ENCODE measurements at regions not wholly inside any gene's neighbourhood (a gene's known extent, or its start where the extent isn't known, plus 50 kb on each side); places are given as distances from the start of the nearest gene placed in this dataset.
"Not testable (repeated sequence)": the region's sequence is repeated elsewhere in the genome, so short reads cannot be mapped to it uniquely, and the experiment has no call there.

DNA sequence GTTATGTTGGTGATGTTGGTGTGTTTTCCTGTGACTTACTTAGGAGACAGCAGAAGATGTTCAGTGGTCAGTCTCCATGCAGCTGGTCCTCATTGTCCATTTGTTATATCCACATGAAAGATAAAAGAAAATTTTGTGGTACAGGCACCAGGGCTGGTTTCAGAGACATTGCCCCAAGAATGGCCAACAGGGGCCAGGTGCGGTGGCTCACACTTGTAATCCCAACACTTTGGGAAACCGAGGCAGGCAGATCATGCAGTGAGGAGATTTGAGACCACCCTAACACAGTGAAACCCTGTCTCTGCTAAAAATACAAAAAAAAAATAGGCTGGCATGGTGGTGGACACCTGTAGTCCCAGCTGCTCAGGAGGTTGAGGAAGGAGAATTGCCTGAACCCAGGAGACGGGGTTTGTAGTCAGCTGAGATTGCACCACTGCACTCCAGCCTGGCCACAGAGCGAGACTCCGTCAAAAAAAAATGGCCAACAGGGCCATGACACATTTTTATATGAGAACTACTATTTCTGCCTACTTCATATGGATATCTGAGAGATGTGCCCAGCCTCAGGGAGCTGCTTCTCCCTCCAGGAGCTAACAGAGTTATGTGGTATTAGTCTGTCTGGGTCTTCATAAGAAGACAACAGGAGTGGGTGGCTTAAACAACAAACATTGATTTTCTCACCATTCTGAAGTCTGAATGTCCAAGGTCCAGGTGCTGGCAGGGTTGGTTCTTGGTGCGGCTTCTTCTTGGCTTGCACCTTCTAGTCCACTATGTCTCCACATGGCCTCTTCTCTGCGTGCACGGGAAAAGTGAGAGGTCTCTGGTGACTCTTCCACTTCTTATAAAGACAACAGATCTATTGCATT lies 821.7 kb downstream of the TMEM121 start:
- DNase-seq (ENCODE audit: low read depth, low spot score): no peak

DNA sequence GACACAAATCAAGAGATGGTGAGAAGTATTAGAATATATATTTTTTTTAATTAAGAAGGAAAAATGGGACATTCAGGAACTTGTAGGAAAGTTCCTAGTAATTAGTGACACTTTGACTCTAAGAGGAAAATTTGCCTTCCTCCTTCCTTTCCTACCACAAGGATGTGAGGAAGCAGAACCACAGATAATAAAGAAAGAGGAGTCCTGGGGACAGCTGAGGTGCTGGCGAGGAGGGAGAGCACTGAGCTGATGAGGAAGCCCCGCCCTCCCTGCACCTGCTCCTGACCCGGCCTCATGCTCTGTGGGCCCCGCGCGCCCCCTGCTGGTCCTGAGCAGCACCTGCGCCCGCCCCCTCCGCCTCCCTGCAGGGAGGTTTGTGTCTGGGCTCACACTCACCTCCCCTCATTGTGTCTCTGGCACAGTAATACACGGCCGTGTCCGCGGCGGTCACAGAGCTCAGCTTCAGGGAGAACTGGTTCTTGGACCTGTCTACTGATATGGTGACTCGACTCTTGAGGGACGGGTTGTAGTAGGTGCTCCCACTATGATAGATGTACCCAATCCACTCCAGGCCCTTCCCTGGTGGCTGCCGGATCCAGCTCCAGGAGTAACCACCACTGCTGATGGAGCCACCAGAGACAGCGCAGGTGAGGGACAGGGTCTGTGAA lies 822.6 kb downstream of the TMEM121 start:
- peak; percentile 22 for DNase-seq (ENCODE audit: low read depth, low spot score)

DNA sequence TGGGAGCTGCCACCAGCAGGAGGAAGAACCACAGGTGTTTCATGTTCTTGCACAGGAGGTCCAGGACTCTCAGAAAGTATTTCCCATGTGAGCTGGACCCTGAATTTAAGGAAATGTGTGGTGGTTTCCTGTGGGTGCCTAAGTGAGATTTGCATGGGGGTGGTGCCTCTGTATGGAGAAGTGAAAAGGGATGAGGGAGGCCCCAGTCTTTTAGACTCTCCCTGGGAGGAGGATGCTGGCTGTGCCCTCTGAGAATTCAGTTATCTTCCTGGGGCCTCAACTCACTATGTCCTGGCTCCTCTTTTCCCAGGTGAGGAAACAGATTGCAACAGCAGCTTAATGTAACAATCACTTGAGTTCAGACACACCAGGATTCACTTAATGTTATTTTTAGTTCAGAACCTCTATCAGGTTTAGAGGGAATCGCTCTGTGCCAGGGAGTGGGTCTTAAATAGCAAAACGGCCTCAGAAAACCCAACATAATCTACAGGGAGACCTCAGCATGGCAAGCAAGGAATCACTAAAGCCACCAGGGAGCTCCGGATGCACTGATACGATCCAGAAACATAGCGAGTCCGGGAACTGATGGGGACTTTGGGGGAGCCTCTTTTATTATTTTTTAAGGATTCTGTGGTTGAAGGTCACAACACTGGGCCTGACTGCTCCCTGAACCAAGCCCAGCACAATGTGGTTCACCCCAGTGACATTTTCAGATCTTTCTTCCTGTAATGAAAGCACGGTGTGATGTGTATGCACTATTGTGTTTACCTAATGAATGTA lies 823.5 kb downstream of the TMEM121 start:
- not testable (repeated sequence) for DNase-seq (ENCODE audit: low read depth, low spot score)

DNA sequence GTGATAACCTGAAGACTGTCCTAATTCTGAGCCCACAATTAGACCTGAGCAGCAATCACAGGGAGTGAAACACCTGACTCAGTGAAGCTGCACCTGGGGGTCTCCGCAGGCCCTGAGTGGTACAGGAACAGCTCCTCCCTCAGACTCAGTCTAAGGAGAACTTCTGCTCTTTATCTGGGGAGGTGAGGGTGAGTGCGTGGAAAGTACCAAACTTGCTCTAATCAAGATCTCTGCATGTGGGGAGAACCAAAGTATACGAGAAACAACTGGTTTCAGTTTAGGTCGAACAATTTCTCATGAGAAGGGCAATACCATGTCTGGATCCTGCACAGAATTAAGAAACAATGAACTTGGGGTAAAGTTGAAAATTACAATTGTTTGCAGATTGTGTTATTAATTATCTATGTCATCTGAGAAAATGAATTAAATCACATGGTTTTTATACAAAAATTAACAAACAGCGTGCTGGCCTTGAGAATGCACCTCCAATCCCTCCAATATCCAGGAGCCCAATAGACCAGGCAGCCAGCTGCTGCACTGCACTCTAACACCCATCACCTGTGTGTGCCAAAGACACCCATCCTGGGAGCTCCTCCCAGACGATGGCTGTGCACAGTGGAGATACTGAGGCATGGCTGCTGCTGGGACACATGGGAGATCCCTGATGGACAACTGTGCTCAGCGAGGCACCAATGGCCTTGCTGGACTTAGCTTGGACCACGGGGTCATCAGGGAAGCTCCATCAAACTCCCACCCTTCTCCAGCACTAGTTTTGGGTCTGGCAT lies 828.8 kb downstream of the TMEM121 start:
- DNase-seq (ENCODE audit: low read depth, low spot score): not testable (repeated sequence)

DNA sequence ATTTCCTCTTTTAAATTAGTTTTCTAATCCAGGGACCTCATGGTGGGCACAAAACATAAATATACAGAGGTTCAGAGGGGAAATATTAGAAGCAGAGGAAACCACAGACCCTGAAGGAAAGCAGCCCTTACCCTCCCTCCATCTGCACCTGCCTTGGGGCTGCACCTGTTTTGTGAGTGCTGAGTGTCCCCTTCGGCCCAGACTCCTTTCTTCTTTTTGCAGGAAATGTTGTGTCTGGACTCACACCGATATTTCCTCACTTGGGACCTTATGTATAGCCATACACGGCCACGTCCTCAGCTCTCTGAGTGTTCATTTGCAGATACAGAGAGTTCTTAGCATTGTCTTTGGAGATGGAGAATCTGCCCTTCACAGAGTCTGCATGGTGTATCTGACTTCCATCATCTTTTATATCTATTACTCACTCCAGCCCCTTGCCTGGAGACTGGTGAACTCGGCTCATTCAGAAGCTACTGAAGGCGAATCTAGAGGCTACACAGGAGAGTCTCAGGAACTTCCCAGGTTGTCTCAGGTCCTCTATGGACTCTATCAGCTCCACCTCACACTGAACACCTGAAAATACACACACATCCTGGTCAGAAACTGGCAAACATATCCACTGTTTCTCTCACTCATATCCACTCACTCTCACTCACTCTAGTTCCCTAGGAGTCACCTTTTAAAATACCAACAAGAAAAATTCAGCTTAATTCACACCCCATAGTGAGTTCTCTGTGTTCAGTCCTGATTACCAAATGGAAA lies 829.7 kb downstream of the TMEM121 start:
- DNase-seq (ENCODE audit: low read depth, low spot score): not testable (repeated sequence)

DNA sequence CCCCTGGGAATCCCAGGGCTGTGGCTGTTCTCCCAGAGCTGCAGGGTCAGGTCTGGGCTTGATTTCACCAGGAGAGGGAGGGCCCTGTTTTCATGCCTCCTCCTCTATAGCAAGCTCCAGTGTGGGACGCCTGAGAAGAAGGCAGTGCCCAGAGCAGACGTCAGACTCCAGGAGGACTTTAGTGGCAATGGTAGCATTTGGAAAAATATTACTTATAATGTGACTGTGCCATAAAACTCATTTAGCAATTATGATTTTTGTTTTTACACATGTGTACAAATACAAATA lies 830.2 kb downstream of the TMEM121 start:
- not testable (repeated sequence) for DNase-seq (ENCODE audit: low read depth, low spot score)

DNA sequence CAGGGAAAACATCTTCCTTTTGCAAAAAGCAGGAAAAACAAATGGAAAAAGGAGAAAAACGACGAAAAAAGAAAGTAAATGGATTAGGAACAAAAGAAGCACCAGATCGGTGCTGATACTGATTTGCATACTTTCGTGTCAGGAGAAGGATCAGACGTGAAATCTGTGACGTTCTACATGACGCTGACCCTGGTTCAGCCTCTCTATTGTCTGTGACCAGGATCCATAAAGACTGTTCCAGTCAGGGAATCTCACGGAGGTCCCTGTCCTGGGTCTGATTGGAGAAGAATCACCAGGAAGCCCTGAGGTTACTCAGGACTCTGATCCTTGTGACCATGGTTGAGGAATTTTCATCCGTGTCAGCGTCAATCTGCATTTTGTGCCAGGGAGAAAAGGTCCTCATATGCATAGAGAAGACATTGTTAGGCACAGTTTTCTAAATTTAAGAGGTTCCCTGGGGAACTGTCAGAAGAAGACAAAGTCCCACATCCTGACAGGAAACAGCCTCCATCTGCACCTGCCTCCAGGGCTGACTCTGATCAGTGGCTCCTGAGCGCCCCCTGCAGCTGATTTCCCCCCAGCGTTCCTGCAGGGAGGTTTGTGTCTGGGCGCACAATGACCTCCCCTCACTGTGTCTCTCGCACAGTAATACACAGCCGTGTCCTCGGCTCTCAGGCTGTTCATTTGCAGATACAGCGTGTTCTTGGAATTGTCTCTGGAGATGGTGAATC lies 832.9 kb downstream of the TMEM121 start:
- not testable (repeated sequence) for DNase-seq (ENCODE audit: low read depth, low spot score)

DNA sequence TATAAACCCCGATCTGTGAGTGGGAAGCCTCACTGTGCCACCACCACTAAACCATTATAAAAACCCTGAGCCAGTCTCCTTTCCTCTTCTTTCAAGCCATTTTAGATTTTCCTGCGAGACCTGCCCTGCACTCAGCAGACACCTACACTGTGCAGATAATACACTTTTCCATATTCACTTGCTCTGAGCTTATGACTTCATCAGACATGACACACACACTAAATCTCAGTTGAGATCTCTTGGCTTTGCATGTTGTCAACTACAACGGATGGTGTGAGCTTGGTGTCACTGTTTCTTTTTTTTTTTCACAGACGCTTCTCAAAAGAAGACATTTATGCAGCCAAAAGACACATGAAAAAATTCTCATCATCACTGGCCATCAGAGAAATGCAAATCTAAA lies 839.0 kb downstream of the TMEM121 start:
- not testable (repeated sequence) for DNase-seq (ENCODE audit: low read depth, low spot score)

DNA sequence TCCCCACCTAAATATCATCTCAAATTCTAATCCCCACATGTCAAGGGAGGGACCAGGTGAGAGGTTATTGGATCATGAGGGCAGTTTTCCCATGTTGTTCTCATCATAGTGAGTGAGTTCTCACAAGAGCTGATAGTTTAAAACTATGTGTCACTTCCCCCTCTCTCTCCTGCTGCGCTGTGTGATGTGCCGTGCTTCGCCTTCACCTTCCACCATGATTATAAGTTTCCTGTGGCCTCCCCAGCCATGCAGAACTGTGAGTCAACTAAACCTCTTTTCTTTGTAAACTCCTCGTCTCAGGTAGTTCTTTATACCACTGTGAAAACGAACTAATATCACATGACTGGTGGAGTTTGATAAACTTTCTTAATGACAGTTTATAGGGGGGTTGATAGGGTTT lies 839.5 kb downstream of the TMEM121 start:
- DNase-seq (ENCODE audit: low read depth, low spot score): not testable (repeated sequence)

DNA sequence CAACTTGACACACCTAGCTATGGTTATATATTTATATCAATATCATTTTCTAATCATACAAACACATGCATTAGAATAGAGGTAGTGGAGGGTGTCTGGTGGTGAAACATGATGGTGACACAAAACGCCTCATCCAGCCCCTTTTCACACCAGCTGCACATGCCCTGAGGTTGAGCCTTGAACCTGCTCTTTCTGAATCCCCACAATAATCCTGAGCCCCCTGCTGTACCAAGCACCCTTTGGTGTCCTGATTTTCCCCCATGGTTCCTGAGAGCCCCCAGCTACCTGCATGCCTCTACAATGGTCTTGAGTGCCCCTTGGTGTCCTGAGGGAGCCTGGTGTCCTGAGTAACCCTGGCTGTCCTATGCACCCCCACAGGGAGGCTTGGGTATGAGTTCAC lies 840.6 kb downstream of the TMEM121 start:
- DNase-seq (ENCODE audit: low read depth, low spot score): not testable (repeated sequence)

DNA sequence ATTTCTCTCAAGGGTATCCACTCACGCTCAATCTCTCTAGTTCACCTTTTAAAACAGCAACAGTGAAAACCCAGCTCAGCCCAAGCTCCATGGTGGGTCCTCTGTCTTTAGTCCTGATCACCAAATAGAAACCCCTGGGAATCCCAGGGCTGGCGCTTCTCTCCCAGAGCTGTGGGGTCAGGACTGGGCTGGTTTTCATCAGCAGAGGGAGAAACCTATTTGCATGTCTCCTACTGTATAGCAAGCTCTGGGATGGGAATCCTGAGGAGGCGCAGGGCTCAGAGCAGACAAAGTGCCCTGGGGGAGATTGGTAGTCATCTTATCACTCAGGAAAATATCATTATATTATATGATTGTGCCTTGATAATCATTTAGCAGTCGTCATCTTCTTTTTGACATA lies 843.1 kb downstream of the TMEM121 start:
- DNase-seq (ENCODE audit: low read depth, low spot score): not testable (repeated sequence)

DNA sequence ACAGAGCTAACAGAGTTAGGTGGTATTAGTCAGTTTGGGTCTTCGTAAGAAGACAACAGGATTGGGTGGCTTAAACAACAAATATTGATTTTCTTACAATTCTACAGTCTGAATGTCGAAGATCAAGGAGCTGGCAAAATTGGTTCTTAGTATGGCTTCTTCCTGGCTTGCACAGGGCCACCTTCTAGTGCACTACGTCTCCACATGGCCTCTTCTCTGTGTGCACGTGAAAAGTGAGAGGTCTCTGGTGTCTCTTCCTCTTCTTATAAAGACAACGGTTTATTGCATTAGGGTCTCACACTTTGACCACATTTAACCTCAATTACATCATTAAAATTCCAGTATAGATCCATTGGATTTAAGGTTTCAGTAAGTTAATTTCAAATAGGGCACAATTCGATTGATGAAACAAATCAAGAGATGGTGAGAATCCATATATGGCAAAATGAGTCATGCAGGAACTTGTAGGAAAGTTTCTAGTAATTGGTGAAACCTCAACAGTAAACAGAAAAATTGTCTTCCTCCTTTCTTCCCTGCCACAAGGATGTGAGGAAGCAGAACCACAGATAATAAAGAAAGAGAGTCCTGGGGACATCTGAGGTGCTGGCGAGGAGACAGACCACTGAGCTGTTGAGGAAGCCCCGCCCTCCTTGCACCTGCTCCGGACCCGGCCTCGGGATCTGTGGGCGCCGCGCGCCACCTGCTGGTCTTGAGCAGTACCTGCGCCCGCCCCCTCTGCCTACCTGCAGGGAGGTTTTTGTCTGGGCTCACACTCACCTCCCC lies 846.7 kb downstream of the TMEM121 start:
- DNase-seq (ENCODE audit: low read depth, low spot score): peak; percentile 59

DNA sequence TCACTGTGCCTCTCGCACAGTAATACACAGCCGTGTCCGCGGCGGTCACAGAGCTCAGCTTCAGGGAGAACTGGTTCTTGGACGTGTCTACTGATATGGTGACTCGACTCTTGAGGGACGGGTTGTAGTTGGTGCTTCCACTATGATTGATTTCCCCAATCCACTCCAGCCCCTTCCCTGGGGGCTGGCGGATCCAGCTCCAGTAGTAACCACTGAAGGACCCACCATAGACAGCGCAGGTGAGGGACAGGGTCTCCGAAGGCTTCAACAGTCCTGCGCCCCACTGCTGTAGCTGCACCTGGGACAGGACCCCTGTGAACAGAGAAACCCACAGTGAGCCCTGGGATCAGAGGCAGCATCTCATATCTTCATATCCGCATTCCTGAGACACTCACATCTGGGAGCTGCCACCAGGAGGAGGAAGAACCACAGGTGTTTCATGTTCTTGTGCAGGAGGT lies 847.3 kb downstream of the TMEM121 start:
- DNase-seq (ENCODE audit: low read depth, low spot score): not testable (repeated sequence)

DNA sequence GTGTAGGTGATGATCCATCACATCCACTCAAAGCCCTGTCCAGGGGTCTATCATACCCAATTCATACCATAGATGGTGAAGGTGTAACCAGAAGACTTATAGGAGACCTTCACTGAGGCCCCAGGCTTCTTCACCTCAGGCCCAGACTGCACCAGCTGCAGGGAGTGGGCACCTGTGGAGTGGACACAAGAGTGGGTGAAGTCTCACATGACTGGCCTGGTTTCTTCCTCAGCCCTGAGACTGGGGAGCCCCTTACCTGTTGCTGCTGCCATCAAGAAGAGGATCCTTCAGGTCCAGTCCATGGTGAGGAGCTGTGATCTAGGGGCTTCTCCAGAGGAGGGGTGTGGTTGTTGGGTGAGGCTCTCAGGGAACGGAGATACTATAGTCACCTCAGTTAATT lies 851.0 kb downstream of the TMEM121 start:
- DNase-seq (ENCODE audit: low read depth, low spot score): no peak

DNA sequence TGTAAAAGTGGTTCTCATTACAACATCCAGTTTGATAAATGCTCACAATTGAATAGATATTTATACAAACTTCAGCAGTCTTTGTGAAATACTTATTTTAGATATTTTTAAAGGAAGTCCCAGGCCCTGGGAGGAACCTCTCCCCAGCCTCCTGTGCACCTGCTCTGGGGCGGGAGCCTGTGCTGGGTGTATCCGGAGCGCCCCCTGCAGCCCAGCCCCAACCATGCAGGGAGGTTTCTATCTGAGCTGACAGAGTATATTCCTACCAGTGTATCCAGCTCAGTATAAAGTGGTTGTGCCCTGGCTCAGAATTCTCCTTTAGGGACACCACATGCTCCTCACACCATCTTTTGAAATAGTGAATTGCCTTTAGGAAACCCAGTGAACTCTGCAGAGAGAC lies 851.8 kb downstream of the TMEM121 start:
- DNase-seq (ENCODE audit: low read depth, low spot score): no peak

DNA sequence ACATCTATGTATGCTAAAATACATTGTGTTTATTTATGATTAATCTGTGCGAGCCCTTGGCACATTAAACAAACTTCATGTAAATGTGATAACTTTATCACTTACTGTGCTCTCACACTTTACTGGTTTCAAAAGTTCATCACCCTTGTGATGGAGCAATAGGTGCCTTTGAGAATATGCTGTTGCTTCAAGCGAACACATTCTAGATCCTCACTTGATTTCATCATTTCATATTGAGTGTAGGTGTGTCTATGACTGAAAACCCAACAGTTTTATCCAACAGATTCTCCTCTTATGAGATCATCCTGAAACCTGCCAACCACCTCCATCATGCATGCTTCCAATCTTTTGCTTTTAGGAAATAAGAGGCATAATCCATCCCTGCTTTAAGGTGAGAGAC lies 854.4 kb downstream of the TMEM121 start:
- DNase-seq (ENCODE audit: low read depth, low spot score): no peak

DNA sequence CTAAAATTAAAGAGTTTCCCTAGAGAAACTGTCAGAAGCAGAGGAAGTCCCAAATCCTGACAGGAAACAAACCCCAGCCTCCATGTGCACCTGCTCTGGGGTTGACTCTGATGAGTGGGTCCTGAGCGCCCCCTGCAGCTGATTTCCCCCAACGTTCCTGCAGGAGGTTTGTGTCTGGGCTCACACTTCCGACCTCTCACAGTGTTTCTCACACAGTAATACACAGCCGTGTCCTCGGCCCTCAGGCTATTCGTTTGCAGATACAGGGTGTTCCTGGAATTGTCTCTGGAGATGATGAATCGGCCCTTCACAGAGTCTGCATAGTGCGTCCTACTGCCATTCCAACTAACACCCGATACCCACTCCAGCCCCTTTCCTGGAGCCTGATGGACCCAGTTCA lies 862.8 kb downstream of the TMEM121 start:
- not testable (repeated sequence) for DNase-seq (ENCODE audit: low read depth, low spot score)

DNA sequence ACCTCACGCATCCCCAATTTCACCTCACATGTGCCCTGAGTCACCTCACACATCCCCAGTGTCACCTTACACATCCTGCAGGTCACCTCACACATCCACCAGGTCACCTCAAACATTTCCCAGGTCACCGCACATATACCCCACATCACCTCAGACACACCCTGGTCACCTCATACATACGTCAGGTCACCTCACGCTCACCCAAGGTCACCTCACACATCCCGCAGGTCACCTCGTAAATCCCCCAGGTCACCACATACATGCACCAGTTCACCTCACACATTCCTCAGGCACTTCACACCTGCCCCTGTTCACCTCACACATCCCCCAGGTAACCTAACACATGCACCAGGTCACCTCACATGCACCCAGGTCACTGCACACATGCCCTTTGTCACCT lies 864.0 kb downstream of the TMEM121 start:
- no peak for DNase-seq (ENCODE audit: low read depth, low spot score)

DNA sequence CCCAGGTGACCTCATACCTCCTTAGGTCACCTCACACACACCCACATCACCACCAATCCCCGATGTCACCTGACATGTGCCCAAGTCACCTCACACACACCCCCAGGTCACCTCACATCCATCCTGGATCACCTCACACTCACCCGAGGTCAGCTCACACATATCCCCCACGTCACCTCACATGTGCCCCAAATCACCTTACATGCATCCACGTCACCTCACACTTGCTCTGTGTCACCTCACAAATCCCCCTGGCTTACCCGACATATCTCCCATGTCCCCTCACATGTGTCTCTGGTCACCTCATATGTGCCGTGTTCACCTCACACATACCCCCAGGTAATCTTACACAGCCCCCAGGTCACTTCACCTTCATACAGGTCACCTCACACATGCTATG lies 864.6 kb downstream of the TMEM121 start:
- DNase-seq (ENCODE audit: low read depth, low spot score): no peak

Data from activated naive CD8-positive, alpha-beta T cell treated with anti-CD3 and anti-CD28 coated beads, Interleukin-2, amount 50 U/mL, for 16 hours (primary cell).